ENCODE measurements at regions not wholly inside any gene's neighbourhood (a gene's known extent, or its start where the extent isn't known, plus 50 kb on each side); places are given as distances from the start of the nearest gene placed in this dataset.
A peak's percentile ranks its signal among the peaks of the same experiment; 100 is the strongest.
"Not testable (repeated sequence)": the region's sequence is repeated elsewhere in the genome, so short reads cannot be mapped to it uniquely, and the experiment has no call there.

- H3K27ac ChIP-seq (ENCODE audit: low read depth); H3K36me3 Mint-ChIP-seq (ENCODE audit: low read depth); H3K9me2 ChIP-seq (ENCODE audit: insufficient read depth); H3K79me2 ChIP-seq (replicated peaks; ENCODE audit: insufficient read depth); H2AFZ ChIP-seq; ATAC-seq; H3K36me3 ChIP-seq (ENCODE audit: insufficient read depth); H3K27ac Mint-ChIP-seq: not testable (repeated sequence)
- Histone ChIP-seq H3K27me3 (ENCODE audit: insufficient read depth) (peaks cover 96% of the 10 kb centered on the region), H3F3A (replicated peaks; ENCODE audit: low read depth) (peaks cover 16% of the 10 kb centered on the region), H3K4me1 (ENCODE audit: insufficient read depth) (peaks cover 33% of the 10 kb centered on the region), H3K4me3 (peak overlapping the region; percentile 67), H3K4me2 (peak overlapping the region; percentile 70), H4K20me1 (replicated peaks; ENCODE audit: insufficient read depth) (peaks cover 38% of the 10 kb centered on the region)
- H3K4me1 Mint-ChIP-seq, result peaks cover 23% of the 10 kb centered on the region
- peak overlapping the region; percentile 79 for H3K4me3 Mint-ChIP-seq
- peaks cover 32% of the 10 kb centered on the region for H3K9me3 Mint-ChIP-seq
- TF ChIP-seq EZH2 (IDR thresholded peaks at IDR 0.05; ENCODE audit: low read depth, unreplicated experiment), result peak; percentile 93
- peaks cover 82% of the 10 kb centered on the region for H3K27me3 Mint-ChIP-seq (ENCODE audit: insufficient read depth, low read depth, poor library complexity)
- DNase-seq (ENCODE audit: low spot score), result peak; percentile 6
These were observed 1613.3 kb downstream of the SPATA31A7 start for GRCh38 chr9:62803099-62803498.

GRCh38 chr9:62804314-62804713 lies 1614.5 kb downstream of the SPATA31A7 start:
- peaks cover 17% of the 10 kb centered on the region for H3K4me1 Mint-ChIP-seq
- peaks cover 33% of the 10 kb centered on the region for H4K20me1 ChIP-seq (replicated peaks; ENCODE audit: insufficient read depth)
- not testable (repeated sequence) for H3K9me2 ChIP-seq (ENCODE audit: insufficient read depth); H3K79me2 ChIP-seq (replicated peaks; ENCODE audit: insufficient read depth); H3K36me3 ChIP-seq (ENCODE audit: insufficient read depth); H3K36me3 Mint-ChIP-seq (ENCODE audit: low read depth); H3K4me2 ChIP-seq; H3K4me3 Mint-ChIP-seq; ATAC-seq; H2AFZ ChIP-seq; H3K27ac ChIP-seq (ENCODE audit: low read depth); H3K4me3 ChIP-seq; H3K27ac Mint-ChIP-seq
- peaks cover 80% of the 10 kb centered on the region for H3K27me3 Mint-ChIP-seq (ENCODE audit: insufficient read depth, low read depth, poor library complexity)
- peaks cover 11% of the 10 kb centered on the region for H3F3A ChIP-seq (replicated peaks; ENCODE audit: low read depth)
- H3K4me1 ChIP-seq (ENCODE audit: insufficient read depth), result peaks cover 28% of the 10 kb centered on the region
- peak; percentile 51 for TF ChIP-seq EZH2 (IDR thresholded peaks at IDR 0.05; ENCODE audit: low read depth, unreplicated experiment)
- peaks cover 28% of the 10 kb centered on the region for H3K9me3 Mint-ChIP-seq
- peak; percentile 0 for DNase-seq (ENCODE audit: low spot score)
- peaks cover 100% of the 10 kb centered on the region for H3K27me3 ChIP-seq (ENCODE audit: insufficient read depth)

GRCh38 chr9:62807424-62807823 lies 1617.6 kb downstream of the SPATA31A7 start:
- H3K27ac Mint-ChIP-seq; H3K36me3 Mint-ChIP-seq (ENCODE audit: low read depth); H3K79me2 ChIP-seq (replicated peaks; ENCODE audit: insufficient read depth); H3F3A ChIP-seq (replicated peaks; ENCODE audit: low read depth); H3K9me2 ChIP-seq (ENCODE audit: insufficient read depth); H3K4me3 ChIP-seq; H3K4me3 Mint-ChIP-seq; H3K4me2 ChIP-seq; H2AFZ ChIP-seq; H3K27ac ChIP-seq (ENCODE audit: low read depth); H3K4me1 Mint-ChIP-seq; ATAC-seq; DNase-seq (ENCODE audit: low spot score); H3K4me1 ChIP-seq (ENCODE audit: insufficient read depth); H3K36me3 ChIP-seq (ENCODE audit: insufficient read depth): not testable (repeated sequence)
- peaks cover 94% of the 10 kb centered on the region for H3K27me3 ChIP-seq (ENCODE audit: insufficient read depth)
- peaks cover 23% of the 10 kb centered on the region for H4K20me1 ChIP-seq (replicated peaks; ENCODE audit: insufficient read depth)
- peaks cover 12% of the 10 kb centered on the region for H3K9me3 Mint-ChIP-seq
- H3K27me3 Mint-ChIP-seq (ENCODE audit: insufficient read depth, low read depth, poor library complexity), result peaks cover 58% of the 10 kb centered on the region

- H3K27ac Mint-ChIP-seq; DNase-seq (ENCODE audit: low spot score); H3K4me3 Mint-ChIP-seq; H3K79me2 ChIP-seq (replicated peaks; ENCODE audit: insufficient read depth); H3K4me1 ChIP-seq (ENCODE audit: insufficient read depth); H3K9me2 ChIP-seq (ENCODE audit: insufficient read depth); H3K27ac ChIP-seq (ENCODE audit: low read depth); H3K4me2 ChIP-seq; H3K4me3 ChIP-seq; H3F3A ChIP-seq (replicated peaks; ENCODE audit: low read depth); H3K36me3 ChIP-seq (ENCODE audit: insufficient read depth); ATAC-seq; H3K4me1 Mint-ChIP-seq; H2AFZ ChIP-seq; H3K36me3 Mint-ChIP-seq (ENCODE audit: low read depth): not testable (repeated sequence)
- peak; percentile 59 for TF ChIP-seq EZH2 (IDR thresholded peaks at IDR 0.05; ENCODE audit: low read depth, unreplicated experiment)
- Histone ChIP-seq H3K27me3 (ENCODE audit: insufficient read depth) (peaks cover 93% of the 10 kb centered on the region), H4K20me1 (replicated peaks; ENCODE audit: insufficient read depth) (peaks cover 21% of the 10 kb centered on the region)
- peaks cover 16% of the 10 kb centered on the region for H3K9me3 Mint-ChIP-seq
- peaks cover 51% of the 10 kb centered on the region for H3K27me3 Mint-ChIP-seq (ENCODE audit: insufficient read depth, low read depth, poor library complexity)
These were observed 1618.2 kb downstream of the SPATA31A7 start for GRCh38 chr9:62808081-62808480.

GRCh38 chr9:62810318-62810717 lies 1620.5 kb downstream of the SPATA31A7 start:
- H3K27ac ChIP-seq (ENCODE audit: low read depth); H2AFZ ChIP-seq: not testable (repeated sequence)

GRCh38 chr9:62810811-62811315 lies 1621.0 kb downstream of the SPATA31A7 start:
- H2AFZ ChIP-seq; H3K79me2 ChIP-seq (replicated peaks; ENCODE audit: insufficient read depth); H3K4me3 Mint-ChIP-seq; H3K9me2 ChIP-seq (ENCODE audit: insufficient read depth); H3K36me3 ChIP-seq (ENCODE audit: insufficient read depth); H3K27ac ChIP-seq (ENCODE audit: low read depth); H3K4me2 ChIP-seq; ATAC-seq; H3K4me1 Mint-ChIP-seq; H3K4me1 ChIP-seq (ENCODE audit: insufficient read depth); H4K20me1 ChIP-seq (replicated peaks; ENCODE audit: insufficient read depth); H3K4me3 ChIP-seq; DNase-seq (ENCODE audit: low spot score); H3K36me3 Mint-ChIP-seq (ENCODE audit: low read depth); H3F3A ChIP-seq (replicated peaks; ENCODE audit: low read depth); H3K27ac Mint-ChIP-seq: not testable (repeated sequence)
- Mint-ChIP-seq H3K27me3 (ENCODE audit: insufficient read depth, low read depth, poor library complexity) (peaks cover 41% of the 10 kb centered on the region), H3K9me3 (peaks cover 19% of the 10 kb centered on the region)
- peaks cover 92% of the 10 kb centered on the region for H3K27me3 ChIP-seq (ENCODE audit: insufficient read depth)

More at GRCh38 chr9:62810318-62810717, 1620.5 kb downstream of the SPATA31A7 start:
- H3K79me2 ChIP-seq (replicated peaks; ENCODE audit: insufficient read depth); H3K4me3 Mint-ChIP-seq; H3K4me1 ChIP-seq (ENCODE audit: insufficient read depth); H3K4me3 ChIP-seq; DNase-seq (ENCODE audit: low spot score); H3K4me1 Mint-ChIP-seq; H3K4me2 ChIP-seq; H3K36me3 ChIP-seq (ENCODE audit: insufficient read depth); H3K9me2 ChIP-seq (ENCODE audit: insufficient read depth); H3K27ac Mint-ChIP-seq; H3K36me3 Mint-ChIP-seq (ENCODE audit: low read depth); H4K20me1 ChIP-seq (replicated peaks; ENCODE audit: insufficient read depth); ATAC-seq; H3F3A ChIP-seq (replicated peaks; ENCODE audit: low read depth): not testable (repeated sequence)
- peaks cover 21% of the 10 kb centered on the region for H3K9me3 Mint-ChIP-seq
- peaks cover 41% of the 10 kb centered on the region for H3K27me3 Mint-ChIP-seq (ENCODE audit: insufficient read depth, low read depth, poor library complexity)
- H3K27me3 ChIP-seq (ENCODE audit: insufficient read depth), result peaks cover 92% of the 10 kb centered on the region
